NB4 (cell line): ENCODE measurements at regions not wholly inside any gene's neighbourhood (a gene's known extent, or its start where the extent isn't known, plus 50 kb on each side); places are given as distances from the start of the nearest gene placed in this dataset.

Experiments
- MYC ChIP-seq: IDR thresholded peaks from 2 replicates; pipeline ENCODE4 v1.6.1; 2011; ENCODE audit warnings: low read depth, low read length
- POLR2A ChIP-seq: IDR thresholded peaks from 2 replicates; pipeline ENCODE4 v1.6.1; 2011; ENCODE audit warnings: mild to moderate bottlenecking; ENCODE audit not compliant: insufficient read length; ENCODE audit errors: extremely low read depth
- TF ChIP-seq, protein P1 (sequence below): IDR thresholded peaks from one replicate; pipeline ENCODE4 v1.5.1; 2012; ENCODE audit warnings: low read depth, low read length

- TF ChIP-seq, protein P1, sequence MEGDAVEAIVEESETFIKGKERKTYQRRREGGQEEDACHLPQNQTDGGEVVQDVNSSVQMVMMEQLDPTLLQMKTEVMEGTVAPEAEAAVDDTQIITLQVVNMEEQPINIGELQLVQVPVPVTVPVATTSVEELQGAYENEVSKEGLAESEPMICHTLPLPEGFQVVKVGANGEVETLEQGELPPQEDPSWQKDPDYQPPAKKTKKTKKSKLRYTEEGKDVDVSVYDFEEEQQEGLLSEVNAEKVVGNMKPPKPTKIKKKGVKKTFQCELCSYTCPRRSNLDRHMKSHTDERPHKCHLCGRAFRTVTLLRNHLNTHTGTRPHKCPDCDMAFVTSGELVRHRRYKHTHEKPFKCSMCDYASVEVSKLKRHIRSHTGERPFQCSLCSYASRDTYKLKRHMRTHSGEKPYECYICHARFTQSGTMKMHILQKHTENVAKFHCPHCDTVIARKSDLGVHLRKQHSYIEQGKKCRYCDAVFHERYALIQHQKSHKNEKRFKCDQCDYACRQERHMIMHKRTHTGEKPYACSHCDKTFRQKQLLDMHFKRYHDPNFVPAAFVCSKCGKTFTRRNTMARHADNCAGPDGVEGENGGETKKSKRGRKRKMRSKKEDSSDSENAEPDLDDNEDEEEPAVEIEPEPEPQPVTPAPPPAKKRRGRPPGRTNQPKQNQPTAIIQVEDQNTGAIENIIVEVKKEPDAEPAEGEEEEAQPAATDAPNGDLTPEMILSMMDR: no peak
- TF ChIP-seq MYC (no peak), POLR2A (no peak)
These were observed 134.7 kb upstream of the ELAC2 start for GRCh38 chr17:13152501-13152900.
